HFF-Myc (cell line): ENCODE measurements at regions not wholly inside any gene's neighbourhood (a gene's known extent, or its start where the extent isn't known, plus 50 kb on each side); places are given as distances from the start of the nearest gene placed in this dataset.

Experiments
- DNase-seq: peaks from one replicate; pipeline ENCODE4 v3.0.0-alpha.2; 2011; ENCODE audit warnings: low read depth; ENCODE audit errors: extremely low read depth
- H3K4me3 ChIP-seq: replicated peaks from 2 replicates; pipeline ENCODE4 v1.5.1; 2011; ENCODE audit warnings: low read depth, mild to moderate bottlenecking, control low read depth, low read length
- TF ChIP-seq, protein P1 (sequence below): IDR thresholded peaks from 2 replicates; pipeline ENCODE4 v1.5.1; 2012; ENCODE audit warnings: mild to moderate bottlenecking, low read depth, low read length, control low read depth; ENCODE audit errors: missing control alignments

GRCh38 chr2:2879071-2879470 lies 498.5 kb downstream of the EIPR1 start:
- H3K4me3 ChIP-seq = no peak overlapping the region
- TF ChIP-seq, protein P1, sequence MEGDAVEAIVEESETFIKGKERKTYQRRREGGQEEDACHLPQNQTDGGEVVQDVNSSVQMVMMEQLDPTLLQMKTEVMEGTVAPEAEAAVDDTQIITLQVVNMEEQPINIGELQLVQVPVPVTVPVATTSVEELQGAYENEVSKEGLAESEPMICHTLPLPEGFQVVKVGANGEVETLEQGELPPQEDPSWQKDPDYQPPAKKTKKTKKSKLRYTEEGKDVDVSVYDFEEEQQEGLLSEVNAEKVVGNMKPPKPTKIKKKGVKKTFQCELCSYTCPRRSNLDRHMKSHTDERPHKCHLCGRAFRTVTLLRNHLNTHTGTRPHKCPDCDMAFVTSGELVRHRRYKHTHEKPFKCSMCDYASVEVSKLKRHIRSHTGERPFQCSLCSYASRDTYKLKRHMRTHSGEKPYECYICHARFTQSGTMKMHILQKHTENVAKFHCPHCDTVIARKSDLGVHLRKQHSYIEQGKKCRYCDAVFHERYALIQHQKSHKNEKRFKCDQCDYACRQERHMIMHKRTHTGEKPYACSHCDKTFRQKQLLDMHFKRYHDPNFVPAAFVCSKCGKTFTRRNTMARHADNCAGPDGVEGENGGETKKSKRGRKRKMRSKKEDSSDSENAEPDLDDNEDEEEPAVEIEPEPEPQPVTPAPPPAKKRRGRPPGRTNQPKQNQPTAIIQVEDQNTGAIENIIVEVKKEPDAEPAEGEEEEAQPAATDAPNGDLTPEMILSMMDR = no peak
- DNase-seq = no peak

DNA sequence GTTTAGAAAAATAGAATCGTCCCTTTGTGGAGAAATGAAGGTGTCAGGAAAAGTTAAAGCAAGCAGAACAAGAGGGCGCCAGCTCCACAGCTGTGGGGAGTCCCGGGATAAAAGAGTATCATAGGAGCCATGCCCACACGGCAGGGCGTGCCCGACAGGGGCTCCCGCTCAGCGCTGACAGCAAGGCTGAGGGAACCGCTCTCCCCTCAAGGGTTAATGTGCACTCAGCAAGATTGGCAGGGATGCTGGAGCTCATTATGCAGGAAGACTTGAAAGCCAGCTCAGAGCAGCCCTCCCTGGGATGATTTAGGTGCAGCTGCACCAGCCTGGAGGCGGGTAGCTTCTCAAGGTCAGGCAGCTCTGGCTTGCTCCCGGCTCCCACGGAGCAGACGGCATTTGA lies 500.2 kb downstream of the EIPR1 start:
- DNase-seq = no peak
- no peak overlapping the region for H3K4me3 ChIP-seq

DNA sequence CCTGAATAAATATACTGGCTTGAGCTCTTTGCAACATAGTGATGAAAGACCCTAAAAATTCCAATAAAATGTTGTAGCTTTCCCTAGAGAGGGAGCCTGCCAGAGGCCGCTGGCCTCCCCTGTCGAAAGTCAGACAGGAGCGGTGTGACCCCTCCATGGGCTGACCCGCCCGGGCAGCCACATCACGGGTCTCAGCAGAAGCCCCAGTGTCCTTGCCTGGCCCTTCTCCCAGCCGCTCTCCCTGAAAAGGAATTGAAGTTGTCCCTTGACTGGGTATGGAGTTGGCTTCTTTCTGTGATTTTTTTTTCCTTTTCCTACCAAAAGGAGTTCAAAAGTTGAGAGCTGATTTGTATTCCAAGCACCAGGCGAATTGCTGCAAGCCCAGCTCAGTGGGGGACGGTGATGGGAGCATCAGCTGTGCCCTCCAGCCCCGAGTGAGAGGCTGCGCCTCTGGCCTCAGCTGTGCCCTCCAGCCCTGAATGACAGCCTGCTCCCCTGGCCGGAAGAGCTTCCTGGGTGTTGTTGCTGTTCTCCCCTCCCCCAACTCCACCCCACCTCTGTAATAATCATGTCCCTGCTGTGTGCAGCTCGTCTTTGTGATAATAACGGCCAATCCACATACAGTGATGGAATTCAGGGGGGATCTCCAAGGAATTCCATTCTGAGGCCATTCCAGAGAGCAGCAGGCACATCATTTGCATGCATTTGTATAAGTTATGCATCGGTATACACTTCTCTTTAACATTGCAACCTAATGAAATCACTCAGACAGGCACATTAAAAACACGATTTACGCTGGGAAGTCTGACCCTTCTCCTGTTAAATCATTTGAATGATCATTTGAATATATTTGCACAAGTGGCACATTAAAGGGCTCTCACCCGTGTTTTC lies 501.0 kb downstream of the EIPR1 start:
- DNase-seq = no peak
- H3K4me3 ChIP-seq = no peak overlapping the region
- TF ChIP-seq, protein P1 = no peak

More for the DNA sequence above, 500.2 kb downstream of the EIPR1 start:
- TF ChIP-seq, protein P1 = no peak

GRCh38 chr2:2875831-2876230 lies 501.8 kb downstream of the EIPR1 start:
- H3K4me3 ChIP-seq = no peak overlapping the region
- TF ChIP-seq, protein P1 = no peak
- DNase-seq = no peak

DNA sequence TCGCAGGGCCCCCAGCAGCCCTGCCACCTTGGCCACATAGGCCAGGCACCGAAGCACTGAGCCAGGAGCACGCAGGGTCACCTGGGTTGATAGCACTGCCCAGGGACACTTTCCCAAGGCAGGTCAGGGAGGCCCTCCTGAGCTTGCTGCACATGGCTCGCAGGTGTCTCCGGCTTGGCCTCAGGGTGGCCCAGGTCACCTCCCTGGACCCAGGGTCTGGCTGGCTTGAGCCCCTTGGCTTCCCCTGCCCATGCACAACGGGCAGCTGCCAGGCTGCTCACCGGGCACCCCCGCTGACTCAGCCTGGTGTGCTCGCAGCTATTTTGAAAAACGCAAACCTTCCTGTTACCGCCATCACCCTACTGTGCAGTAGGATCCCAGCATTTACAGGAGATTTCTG lies 502.3 kb downstream of the EIPR1 start:
- H3K4me3 ChIP-seq = no peak overlapping the region
- TF ChIP-seq, protein P1 = no peak
- no peak for DNase-seq

DNA sequence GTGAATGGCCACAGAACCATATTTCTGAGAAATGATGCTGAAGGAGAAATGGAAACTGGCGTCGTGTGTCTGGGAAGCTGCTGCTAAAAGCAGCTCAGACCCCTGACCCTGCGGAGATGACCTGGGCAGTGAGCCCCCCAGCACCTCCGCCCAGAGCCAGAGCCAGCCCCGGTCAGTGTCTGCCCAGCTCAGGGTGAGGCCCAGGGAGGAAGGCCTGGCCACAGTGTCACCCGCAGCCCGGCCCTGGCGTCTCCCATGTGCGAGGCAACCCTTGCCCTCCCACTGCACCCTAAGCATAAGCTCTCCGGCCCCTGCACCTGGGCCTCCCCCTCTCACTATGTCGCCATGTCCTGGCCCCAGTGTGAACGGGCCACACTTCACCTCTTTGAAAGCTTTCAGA lies 502.8 kb downstream of the EIPR1 start:
- TF ChIP-seq, protein P1 = no peak
- no peak for DNase-seq

More for the DNA sequence above, 502.8 kb downstream of the EIPR1 start:
- no peak overlapping the region for H3K4me3 ChIP-seq
